Jurkat, Clone E6-1 (cell line): ENCODE measurements at regions not wholly inside any gene's neighbourhood (a gene's known extent, or its start where the extent isn't known, plus 50 kb on each side); places are given as distances from the start of the nearest gene placed in this dataset.
"Not testable (repeated sequence)": the region's sequence is repeated elsewhere in the genome, so short reads cannot be mapped to it uniquely, and the experiment has no call there.

ENCODE experiments used
- DNase-seq: peaks from one replicate; pipeline ENCODE4 v3.0.0-alpha.2; 2011; ENCODE audit warnings: low read depth, low spot score
- H3K4me3 ChIP-seq: 2 replicates; pipeline ENCODE4 v1.5.1; 2011; ENCODE audit warnings: mild to moderate bottlenecking, low read length, control low read depth, moderate library complexity

DNA sequence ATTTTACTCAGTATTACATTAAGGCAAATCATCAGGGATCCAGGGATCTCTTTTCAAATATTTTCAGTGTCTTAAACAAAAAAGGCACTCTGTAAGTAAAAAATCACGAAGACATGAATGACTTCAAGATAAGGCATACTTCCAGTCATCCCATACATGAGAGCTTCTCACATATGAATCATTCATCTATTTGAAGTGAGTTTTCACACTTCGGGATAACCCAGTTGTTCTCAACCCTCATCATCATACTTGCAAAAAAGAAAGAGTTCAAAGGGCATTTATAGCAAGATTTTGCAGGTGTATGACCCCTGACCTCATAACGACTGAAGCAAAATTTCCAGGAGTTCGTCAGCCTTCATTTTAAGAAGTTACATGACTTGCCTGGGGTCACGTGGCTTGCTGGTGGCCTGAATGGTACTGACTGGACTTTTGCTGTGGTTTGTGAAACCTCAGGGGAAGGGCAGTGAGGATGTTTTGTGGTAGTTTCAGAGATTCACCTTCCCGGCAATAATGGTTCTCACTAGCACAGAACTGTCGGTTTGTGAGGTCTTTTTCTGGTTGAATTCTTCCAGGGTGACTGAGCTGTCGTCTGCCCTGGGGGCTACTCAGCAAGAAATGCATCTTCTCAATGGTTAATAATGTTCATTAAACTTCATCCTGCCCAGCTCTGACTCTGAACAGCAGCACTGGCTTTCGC lies 115.8 kb upstream of the SHISA3 start:
- H3K4me3 ChIP-seq, result no peak overlapping the region
- no peak for DNase-seq

DNA sequence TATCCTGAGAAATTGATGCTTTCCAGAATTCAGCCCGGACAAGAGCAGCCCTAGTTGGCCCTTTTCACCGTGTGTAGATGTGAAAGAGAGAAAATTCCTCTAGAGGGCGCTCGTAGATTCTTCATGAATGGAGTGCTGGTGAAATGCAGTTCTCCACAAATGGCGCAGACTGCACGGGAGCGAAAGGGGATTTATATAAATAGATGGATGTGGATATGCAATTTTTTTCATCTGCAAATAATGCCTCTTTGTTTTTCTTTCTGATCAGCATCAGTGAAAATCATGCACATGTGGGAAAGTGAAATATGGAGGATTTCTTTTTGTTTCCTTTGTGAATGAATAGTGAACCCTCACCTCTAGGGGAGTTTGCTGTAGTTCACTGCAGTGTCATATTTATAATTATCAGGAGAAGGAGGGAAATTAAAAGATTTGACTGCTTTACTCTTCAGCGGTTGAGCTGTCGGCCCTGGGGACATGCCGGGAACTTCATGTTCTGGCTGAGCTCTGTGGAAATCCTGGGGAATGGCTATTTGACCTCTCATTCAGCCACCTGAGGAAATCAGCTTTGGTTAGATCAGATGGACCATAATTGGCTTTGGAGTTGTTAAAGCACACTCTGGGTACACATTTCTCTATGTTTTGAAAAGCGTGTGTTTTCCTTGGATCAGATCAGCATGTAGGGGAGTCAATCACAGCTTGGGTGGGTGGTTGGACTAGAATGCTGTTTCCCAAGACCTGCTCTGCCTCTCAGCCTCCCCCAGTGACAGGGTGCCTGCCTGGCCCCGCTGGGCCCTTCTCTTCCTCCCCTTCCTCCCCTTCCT lies 115.0 kb upstream of the SHISA3 start:
- DNase-seq, result peak; percentile 64
- H3K4me3 ChIP-seq, result peak overlapping the region; percentile 5

DNA sequence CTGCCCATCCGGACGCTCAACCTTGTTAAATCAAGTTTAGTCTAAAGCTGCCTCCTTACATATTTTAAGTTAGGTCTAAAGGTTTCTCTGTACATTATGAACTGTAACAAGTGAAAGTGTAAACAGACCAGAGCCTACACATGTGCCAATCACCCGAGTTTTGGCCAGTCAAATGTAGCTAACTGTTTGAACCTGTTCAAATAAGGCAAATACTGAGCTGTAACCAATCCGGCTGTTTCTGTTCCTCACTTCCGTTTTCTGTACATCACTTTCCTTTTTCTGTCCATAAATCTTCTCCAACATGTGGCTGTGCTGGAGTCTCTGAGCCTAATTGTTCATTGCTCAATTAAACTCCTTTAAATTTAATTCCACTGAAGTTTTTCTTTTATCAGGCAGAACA lies 113.3 kb upstream of the SHISA3 start:
- no peak for DNase-seq
- H3K4me3 ChIP-seq, result no peak overlapping the region

DNA sequence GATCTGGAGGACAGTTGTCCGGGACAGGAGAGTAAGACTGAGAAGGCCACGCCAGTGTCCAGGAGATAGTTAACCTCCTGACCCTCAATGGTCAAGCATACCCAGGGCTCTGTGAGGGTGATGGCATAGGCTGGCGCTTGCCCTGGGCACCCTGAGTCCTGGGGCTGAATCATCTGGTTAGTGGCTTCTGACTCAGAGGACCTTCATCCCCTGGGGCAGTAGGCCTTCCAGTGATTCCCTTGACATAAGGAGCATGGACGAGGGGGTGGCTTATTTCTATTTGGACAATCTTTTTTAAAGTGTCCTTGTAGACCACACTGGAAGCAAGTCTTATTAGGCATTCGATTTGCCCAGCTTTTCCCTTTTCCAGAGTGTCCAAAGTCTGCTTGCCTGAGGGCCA lies 108.4 kb upstream of the SHISA3 start:
- not testable (repeated sequence) for DNase-seq, H3K4me3 ChIP-seq

DNA sequence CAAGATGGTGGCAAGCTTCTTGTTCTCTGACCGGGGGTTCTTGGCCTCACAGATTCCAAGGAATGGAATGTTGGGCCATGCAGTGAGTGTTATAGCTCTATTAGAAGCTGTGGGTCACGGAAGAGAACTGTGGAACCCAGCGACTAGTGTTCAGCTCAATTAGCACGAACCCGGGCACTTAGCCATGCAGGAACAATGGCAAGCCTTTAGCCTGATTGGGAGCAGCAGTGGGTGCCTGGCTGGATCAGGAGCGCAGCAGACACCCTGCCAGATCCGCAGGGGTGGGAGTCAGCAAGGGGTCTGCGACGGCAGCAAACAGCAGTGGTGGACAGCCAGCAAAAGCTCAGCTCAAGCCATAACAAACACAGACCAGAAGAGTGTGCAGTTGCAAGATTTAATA lies 105.1 kb upstream of the SHISA3 start:
- DNase-seq, H3K4me3 ChIP-seq: not testable (repeated sequence)

DNA sequence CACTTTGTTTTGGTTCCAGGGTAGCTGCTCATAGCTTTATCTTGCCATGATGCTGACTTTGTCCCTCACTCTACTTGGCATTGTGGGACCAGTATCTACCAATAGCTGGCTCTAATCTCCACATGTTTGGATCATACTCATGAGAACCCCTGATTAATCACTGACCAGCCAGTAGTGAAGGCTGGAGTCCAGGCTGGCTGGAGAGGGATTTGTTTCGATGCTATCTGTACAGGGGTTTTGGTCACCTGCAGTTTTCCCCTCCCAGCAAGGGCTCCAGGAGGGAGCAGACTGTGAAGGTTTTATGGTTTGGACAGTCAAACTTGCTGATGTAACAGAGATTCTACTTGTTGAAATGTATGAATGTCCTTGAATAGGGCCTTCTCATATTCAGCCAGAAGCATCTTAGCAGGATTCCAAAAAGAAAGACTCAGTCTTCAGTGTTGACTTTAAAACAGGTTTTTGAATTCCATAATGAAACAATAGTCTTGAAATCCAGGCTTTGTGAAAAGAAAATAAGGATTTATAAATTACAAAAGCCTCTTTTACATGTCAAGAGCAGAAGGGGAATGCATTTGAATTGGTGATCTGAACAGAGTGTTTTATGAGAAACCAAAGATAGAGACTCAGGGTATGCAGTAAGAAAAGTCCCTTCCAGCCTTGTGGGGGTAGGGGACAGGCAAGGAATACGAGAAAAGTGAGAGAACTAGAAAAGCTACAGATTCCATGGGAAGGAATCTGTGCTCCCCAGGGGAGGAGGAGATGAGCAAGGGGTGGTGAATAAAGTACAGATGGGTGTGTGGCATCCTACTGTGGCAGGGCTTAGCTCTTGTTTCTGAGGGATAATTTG lies 103.1 kb upstream of the SHISA3 start:
- DNase-seq, result no peak
- H3K4me3 ChIP-seq, result no peak overlapping the region

DNA sequence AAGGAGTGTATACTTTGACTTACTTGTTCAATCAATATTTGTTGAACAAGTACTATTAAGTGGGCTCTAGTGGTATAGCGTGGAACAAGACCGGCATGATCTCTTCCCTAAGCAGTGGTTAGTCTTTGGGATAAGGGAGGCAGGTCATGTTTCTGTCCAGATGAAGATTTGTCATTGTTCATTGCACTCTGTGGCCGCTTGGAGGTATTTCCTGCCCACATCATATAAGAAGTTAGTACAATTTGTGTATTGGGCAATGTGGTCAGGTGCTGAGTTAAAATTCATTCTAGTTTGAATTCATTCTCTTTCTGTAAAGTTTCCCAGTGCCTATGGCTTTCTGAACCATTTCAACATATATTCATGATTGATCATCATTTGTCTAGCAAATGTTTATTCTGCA lies 101.1 kb upstream of the SHISA3 start:
- no peak for DNase-seq
- H3K4me3 ChIP-seq, result no peak overlapping the region

DNA sequence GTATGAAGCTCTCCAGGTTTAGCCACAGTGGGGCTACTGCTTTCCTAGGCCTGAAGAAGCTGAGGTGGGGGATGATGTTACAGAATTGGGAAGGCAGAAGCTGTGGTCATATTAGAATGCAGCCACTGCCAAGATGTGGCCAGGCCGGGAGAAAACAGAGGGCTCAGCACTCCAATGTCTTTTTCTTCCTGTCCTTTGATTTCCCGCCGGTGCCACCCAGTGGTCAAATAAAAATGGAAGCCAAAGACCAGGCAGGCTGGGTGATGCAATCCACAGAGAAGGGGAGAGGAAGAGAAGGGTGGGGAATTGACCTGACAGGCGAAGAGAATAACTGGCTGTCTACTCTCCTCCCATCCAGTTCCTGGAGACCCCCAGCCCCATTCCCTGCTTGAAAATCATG lies 94.9 kb upstream of the SHISA3 start:
- H3K4me3 ChIP-seq, result no peak overlapping the region
- DNase-seq, result no peak

DNA sequence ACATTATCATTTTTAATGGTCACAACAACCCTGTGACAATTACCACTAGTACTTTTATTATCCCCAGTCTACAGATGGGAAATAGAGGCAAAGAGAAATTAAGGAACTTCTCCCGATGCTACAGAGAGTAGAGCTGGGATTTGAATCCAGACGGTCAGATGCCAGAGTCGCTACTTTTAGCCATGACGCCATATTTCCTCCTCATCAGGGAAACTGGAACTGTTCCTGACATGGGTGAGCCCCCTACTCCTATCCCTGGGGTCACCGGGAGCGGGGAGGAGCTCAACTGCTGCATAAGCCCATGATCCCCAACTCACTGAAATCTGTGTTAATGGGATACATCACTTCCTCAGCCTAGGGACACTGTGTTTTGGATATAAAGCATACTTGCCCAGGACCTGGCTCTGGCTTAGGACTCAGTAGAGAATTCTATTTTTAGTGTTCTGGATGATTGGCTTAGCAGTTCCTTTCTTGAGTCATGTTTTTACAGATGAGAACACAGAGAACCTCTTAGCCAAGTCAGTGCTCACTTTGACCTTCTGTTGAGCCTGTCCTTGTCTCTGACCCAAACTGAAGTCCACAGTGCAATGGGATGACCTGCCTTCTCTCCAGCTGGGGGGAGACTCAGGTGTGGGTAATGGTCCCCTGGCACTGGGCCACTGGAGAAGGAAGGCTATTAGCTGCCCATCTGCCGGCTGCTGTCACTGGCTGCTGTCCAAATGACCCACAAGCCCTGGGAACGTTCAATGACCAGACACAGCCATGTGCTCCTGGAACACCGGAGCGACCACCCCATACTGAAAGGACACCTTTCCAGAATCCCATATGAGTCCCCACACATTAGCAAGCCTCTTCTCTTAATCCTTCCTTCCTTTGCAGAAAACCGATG lies 90.8 kb upstream of the SHISA3 start:
- no peak for DNase-seq
- H3K4me3 ChIP-seq, result no peak overlapping the region

DNA sequence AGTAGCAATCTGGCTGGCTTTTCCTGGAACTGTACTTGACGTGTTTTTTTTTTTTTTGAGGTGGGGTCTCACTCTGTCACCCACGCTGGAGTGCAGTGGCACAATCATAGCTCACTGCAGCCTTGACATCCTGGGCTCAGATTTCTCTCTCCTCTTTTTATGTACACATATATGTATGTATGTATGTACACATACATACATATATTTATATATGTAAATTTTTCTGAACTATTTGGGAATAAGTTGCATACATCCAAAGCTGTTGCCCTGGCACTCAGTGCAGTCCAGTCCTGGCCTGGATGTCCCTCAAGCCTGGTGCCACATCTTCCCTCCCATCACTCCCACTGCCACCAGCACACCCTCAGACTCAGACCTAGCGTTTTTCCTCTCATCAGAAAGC lies 89.0 kb upstream of the SHISA3 start:
- DNase-seq, result no peak
- H3K4me3 ChIP-seq, result no peak overlapping the region

DNA sequence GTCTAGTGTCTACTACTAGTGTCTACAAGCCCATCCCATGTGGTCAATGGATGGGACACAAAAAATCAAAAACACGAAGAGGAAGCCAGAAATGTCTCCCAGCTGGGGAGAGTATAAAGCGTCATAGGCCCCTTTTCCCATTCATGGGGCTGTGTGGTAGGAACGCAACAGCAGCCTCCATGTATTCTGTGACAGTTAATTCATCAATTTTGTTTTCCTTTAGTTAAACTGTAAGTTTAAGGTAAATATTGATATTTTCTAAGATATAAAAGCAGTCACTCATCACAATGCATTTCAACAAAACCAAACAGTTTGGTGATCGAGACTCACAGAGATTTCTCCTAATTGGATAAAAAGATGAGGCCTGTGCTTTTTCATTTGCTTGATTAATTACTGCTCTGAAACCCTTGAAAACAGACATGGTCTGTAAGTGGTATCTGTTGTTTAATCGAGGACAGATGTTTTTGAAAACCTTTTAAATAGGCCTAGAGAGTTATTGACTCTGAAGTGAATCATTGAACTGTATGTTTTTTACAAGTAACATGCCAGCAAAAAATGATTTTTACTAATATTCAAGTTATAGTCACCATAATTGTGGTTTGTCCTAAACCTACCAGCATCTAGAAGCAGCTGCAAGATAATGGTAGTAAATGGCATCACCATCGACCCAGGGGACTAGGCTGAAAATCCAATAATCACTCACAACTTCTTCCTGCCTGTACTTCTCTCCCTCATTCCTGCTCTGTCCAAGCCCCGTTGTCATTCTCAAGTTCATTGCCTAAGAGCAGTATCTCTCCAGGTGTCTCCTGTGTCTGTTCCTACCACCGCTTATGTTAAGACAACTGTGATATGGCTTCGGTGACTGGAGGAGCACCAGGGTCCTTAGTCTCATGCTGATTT lies 87.7 kb upstream of the SHISA3 start:
- H3K4me3 ChIP-seq, result no peak overlapping the region
- no peak for DNase-seq

DNA sequence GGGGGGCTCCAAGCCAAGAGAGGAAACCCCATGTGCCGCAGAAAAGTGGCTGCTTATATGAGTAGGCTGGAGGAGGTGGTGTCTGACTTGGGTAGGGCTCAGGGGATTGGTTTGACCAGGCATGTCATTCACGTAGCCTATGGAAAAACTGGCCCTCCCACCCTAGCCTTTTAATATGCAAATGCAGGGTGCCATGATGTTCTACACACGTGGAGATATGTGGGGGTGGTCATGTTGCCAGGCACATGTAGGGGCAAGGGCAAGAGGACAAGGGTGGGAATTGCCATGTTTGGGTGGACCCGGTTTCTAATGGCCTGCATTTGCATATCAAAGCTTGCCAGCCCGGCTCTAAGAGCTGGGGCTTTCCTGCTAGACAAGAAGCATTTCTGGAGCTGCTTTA lies 86.9 kb upstream of the SHISA3 start:
- DNase-seq, result no peak
- H3K4me3 ChIP-seq, result no peak overlapping the region

DNA sequence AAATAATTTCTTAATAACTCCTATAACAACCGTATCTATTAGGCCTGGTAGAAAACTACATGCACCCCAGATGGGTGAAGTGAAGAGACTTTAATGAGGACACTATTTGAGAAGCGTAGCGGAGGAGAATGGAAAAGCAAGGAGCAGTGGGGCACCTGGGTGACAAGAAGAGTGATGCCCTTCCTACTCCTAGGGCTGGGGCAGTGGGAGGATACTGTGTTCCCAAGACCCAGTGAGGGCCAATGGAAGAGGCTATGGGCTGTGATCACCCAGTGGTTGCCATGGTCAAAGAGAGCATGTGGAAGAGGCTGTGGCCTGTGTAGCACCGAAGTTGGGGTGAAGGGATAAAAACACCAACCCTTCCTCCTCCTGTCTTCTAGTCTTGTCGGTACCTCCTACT lies 86.5 kb upstream of the SHISA3 start:
- DNase-seq, result no peak
- H3K4me3 ChIP-seq, result no peak overlapping the region

DNA sequence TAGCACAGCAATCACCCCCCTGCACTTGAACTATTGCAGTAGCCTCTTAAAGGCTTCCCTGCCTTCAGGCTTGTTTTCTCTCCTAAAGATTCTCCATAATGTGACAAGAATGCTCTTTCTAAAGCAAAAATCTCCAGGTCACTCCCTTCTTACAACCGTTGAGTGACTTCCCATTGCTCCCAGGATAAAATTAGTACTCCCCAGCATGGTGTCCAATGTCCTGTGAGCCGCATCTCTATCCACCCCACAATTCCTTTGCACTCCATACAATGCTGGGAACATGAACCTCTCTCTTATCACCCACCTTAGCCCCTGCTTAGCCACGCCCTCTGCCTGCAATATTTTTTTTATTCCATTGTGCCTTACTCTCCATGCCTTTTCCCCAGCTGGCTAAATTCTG lies 85.7 kb upstream of the SHISA3 start:
- no peak for DNase-seq

DNA sequence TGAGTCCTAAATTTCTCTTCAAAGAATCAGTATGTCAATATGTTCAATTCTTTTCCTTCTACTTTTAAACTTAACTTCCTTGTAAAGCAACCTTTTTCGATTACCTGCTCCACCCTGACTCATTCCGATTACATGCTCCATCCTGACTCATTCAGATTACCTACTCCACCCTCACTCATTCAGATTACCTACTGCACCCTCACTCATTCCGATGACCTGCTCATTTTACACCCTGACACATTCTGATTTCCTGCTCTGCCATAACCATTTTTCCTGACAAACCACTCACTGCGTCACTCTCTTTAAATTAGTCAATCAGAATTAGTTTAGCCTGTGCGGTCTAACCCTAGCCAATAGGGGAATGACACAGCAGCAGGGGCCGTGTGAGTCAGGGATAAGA lies 83.9 kb upstream of the SHISA3 start:
- H3K4me3 ChIP-seq, DNase-seq: not testable (repeated sequence)

More for the DNA sequence above, 85.7 kb upstream of the SHISA3 start:
- no peak overlapping the region for H3K4me3 ChIP-seq

DNA sequence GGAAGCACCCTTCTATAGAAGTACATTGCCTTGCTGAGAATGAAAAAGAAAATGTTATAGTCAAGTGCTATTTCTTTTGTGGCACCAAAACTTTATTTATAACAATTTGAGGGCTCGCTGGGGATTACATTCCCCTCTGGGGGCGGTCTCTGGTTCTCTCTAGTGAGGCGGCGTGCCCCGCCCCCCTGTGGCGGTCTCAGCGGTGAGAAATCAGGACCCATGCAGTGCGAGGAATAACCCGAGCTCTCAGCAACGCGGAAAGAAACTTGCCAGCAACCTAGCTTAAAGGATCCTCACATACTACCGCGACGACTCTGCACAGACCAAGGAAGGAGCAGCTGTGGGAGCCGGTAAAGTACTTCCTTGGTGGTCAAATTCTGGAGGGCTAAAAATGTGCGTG lies 83.4 kb upstream of the SHISA3 start:
- H3K4me3 ChIP-seq, result no peak overlapping the region
- no peak for DNase-seq

DNA sequence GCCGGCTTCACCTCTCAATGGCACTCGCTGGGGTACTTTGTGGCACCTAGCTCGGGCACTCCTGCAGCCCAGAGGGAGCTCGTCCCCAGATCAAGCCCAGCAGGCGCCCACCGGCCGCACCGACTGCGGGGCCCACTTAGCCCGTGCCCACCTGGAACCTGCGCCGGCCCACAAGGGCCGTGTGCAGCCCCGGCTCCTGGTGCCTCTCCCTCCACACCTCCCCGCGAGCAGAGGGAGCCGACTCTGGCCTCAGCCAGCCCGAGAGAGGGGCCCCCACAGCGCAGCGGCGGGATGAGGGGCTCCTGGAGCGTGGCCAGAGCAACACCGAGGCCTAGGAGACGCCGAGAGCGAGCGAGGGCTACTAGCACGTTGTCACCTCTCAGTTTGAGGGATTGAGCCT lies 82.1 kb upstream of the SHISA3 start:
- DNase-seq, result no peak
- no peak overlapping the region for H3K4me3 ChIP-seq

DNA sequence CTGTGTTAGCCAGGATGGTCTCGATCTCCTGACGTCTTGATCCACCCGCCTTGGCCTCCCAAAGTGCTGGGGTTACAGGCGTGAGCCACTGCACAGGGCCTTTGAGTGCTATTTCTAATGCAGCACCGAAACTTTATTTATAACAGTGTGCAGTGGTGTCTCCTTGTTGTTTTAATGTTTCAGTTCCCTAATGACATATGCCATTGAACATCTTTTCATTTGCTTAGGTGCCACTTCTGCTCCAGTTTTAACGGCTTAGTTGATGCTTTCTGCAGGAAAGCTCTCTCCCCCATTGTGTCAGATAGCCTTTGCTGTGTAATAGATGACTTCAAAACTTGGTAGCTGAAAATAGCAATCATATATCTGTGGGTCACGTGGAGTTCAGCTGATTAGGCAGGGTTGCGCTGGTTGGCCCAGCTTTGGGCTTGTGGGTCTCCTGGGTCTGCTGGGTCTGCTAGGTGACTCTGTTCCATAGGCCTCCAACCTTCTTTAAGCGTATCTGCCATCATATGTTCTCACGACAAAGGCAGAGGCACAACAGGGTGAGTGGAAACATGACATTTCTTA lies 76.4 kb upstream of the SHISA3 start:
- H3K4me3 ChIP-seq, result no peak overlapping the region
- no peak for DNase-seq
